K562 (cell line): ENCODE measurements at regions not wholly inside any gene's neighbourhood (a gene's known extent, or its start where the extent isn't known, plus 50 kb on each side); places are given as distances from the start of the nearest gene placed in this dataset.

Experiments used
- ATAC-seq: fragments of 200-7000 bp; cut with Tn5 transposase; 3 replicates; pipeline ENCODE4 v1.9.1; 2020; ENCODE audit warnings: moderate library complexity
- BruUV-seq: library from RNA; stranded (reverse); fragments of 400-500 nt; replicated peaks from 2 replicates; lab custom pipeline; 2021; lab: Mats Ljungman, UMichigan
- CTCF ChIA-PET: fragments of 300-600 bp; formaldehyde crosslinking; extraction: SDS; loops from one replicate; lab custom pipeline; 2021; ENCODE audit warnings: low intra/inter-chr PET ratio; lab: Yijun Ruan, JAX
- POLR2A ChIA-PET: fragments of 300-600, 350-650 bp; sonication (Branson Sonifier 250); formaldehyde crosslinking; extraction: SDS; loops from one replicate; lab custom pipeline; 2021; ENCODE audit warnings: antibody characterized with exemption, inconsistent platforms; lab: Yijun Ruan, JAX
- DNase-seq, 4 experiments: peaks; one replicate each; pipeline versions ENCODE4 v3.0.0 to v3.0.0-alpha.2; 2011 to 2018; ENCODE audit warnings: low spot score in 3 of 4, mixed read lengths in 3 of 4; ENCODE audit errors: extremely low read depth in 1 of 4
- FAIRE-seq: peaks from 2 replicates; lab custom pipeline; 2011; peaks lifted over from hg19 to GRCh38; lab: Jason Lieb, UNC
- H2AFZ ChIP-seq: 2 replicates; pipeline ENCODE4 v1.6.0; 2011; ENCODE audit warnings: low read depth, low read length, control low read depth, inconsistent platforms
- H3K27ac ChIP-seq: fragments of 200-600 bp; 3 replicates; pipeline ENCODE4 v1.8.0; 2011; ENCODE audit warnings: low read depth, mild to moderate bottlenecking, control low read depth, inconsistent platforms, low read length, moderate library complexity, mixed read lengths; ENCODE audit errors: extremely low read depth
- H3K27me3 ChIP-seq, 2 experiments: fragments of 300-600 bp in 1 of 2; 2 replicates in 1 of 2; 3 replicates in 1 of 2; pipeline versions ENCODE4 v1.6.0 to v1.8.0; 2011; ENCODE audit warnings: inconsistent platforms in 2 of 2, low read length in 2 of 2, mild to moderate bottlenecking in 1 of 2, mixed read lengths in 1 of 2, moderate library complexity in 1 of 2; ENCODE audit not compliant: control insufficient read depth in 2 of 2, insufficient read depth in 2 of 2
- H3K36me3 ChIP-seq: fragments of 300-600 bp; 3 replicates; pipeline ENCODE4 v1.8.0; 2011; ENCODE audit warnings: mild to moderate bottlenecking, low read length, inconsistent platforms; ENCODE audit not compliant: control insufficient read depth, insufficient read depth
- H3K4me1 ChIP-seq, 2 experiments: fragments of 200-600 bp in 1 of 2; replicated peaks in 1 of 2; 2 replicates in 1 of 2; 3 replicates in 1 of 2; pipeline versions ENCODE4 v1.5.1 to v1.8.0; 2011; ENCODE audit warnings: inconsistent platforms in 2 of 2, low read length in 2 of 2, mild to moderate bottlenecking in 1 of 2, mixed read lengths in 1 of 2, moderate library complexity in 1 of 2; ENCODE audit not compliant: control insufficient read depth in 2 of 2, insufficient read depth in 2 of 2
- H3K4me2 ChIP-seq: 2 replicates; pipeline ENCODE4 v1.6.1; 2011; ENCODE audit warnings: low read length, control low read depth, inconsistent platforms, mixed read lengths; ENCODE audit not compliant: insufficient read depth
- H3K4me3 ChIP-seq: fragments of 200-600 bp; sonication (generic), shearing (Covaris generic); 2 replicates; pipeline ENCODE4 v1.5.1; 2016; ENCODE audit warnings: control low read depth, inconsistent platforms
- H3K79me2 ChIP-seq: fragments of 200-600 bp; 3 replicates; pipeline ENCODE4 v1.8.0; 2011; ENCODE audit warnings: low read length, inconsistent platforms; ENCODE audit not compliant: control insufficient read depth, insufficient read depth
- H3K9ac ChIP-seq, 2 experiments: 2 replicates each; pipeline versions ENCODE4 v1.6.0 to v1.6.1; 2011; ENCODE audit warnings: low read depth in 2 of 2, low read length in 2 of 2, control low read depth in 1 of 2, inconsistent platforms in 1 of 2, mild to moderate bottlenecking in 1 of 2, mixed read lengths in 1 of 2; ENCODE audit not compliant: insufficient read depth in 1 of 2
- H3K9me1 ChIP-seq: one replicate; pipeline ENCODE4 v1.6.0; 2011; ENCODE audit warnings: inconsistent platforms, mild to moderate bottlenecking, low read length, moderate library complexity; ENCODE audit not compliant: control insufficient read depth, insufficient read depth
- H3K9me3 ChIP-seq: replicated peaks from 2 replicates; pipeline ENCODE4 v1.5.1; 2011; ENCODE audit warnings: low read depth, low read length, inconsistent platforms; ENCODE audit not compliant: control insufficient read depth, insufficient read depth
- H4K20me1 ChIP-seq: replicated peaks from 2 replicates; pipeline ENCODE4 v1.6.1; 2011; ENCODE audit warnings: low read length, inconsistent platforms, mixed read lengths; ENCODE audit not compliant: control insufficient read depth, insufficient read depth
- CREB1 ChIP-seq, 2 experiments: sonication (generic) in 1 of 2; formaldehyde crosslinking in 1 of 2; IDR thresholded peaks; 2 replicates each; pipeline versions ENCODE4 v1.6.1 to v1.8.0; 2012 to 2022; ENCODE audit warnings: inconsistent platforms in 1 of 2, mild to moderate bottlenecking in 1 of 2, missing genetic modification reagents in 1 of 2, moderate library complexity in 1 of 2
- EWSR1 ChIP-seq: fragments of 450-650 bp; IDR thresholded peaks from 2 replicates; pipeline ENCODE4 v1.6.1; 2018; ENCODE audit warnings: borderline replicate concordance, mild to moderate bottlenecking, low read depth, moderate library complexity; ENCODE audit not compliant: partially characterized antibody
- HINFP ChIP-seq: fragments of 450-650 bp; conservative IDR thresholded peaks from 2 replicates; pipeline ENCODE4 v1.6.1; 2016; ENCODE audit warnings: missing genetic modification characterization, low read depth, mild to moderate bottlenecking, control low read depth, missing compliant biosample characterization
- KLF6 ChIP-seq: fragments of 250-450 bp; sonication (Bioruptor Pico); IDR thresholded peaks from 2 replicates; pipeline ENCODE4 v1.4.0; 2020; ENCODE audit warnings: mild to moderate bottlenecking, moderate library complexity, borderline replicate concordance
- NONO ChIP-seq, 2 experiments: fragments of 200-400 bp in 1 of 2; fragments of 450-650 bp in 1 of 2; formaldehyde crosslinking in 1 of 2; IDR thresholded peaks; 2 replicates each; pipeline ENCODE4 v1.6.1; 2017; ENCODE audit warnings: low read depth in 2 of 2, mild to moderate bottlenecking in 2 of 2, moderate library complexity in 2 of 2, low read length in 1 of 2
- NUFIP1 ChIP-seq: fragments of 450-650 bp; IDR thresholded peaks from 2 replicates; pipeline ENCODE4 v1.6.1; 2018; ENCODE audit not compliant: partially characterized antibody
- TAF1 ChIP-seq: IDR thresholded peaks from 2 replicates; pipeline ENCODE4 v1.6.1; 2011; ENCODE audit warnings: mild to moderate bottlenecking, low read length, moderate library complexity; ENCODE audit not compliant: insufficient read depth, control insufficient read depth, severe bottlenecking; ENCODE audit errors: extremely low read depth
- ZC3H11A ChIP-seq: IDR thresholded peaks from 2 replicates; pipeline ENCODE4 v1.6.1; 2012; ENCODE audit warnings: low read depth, low read length, improper control_type of control experiment
- ZNF512 ChIP-seq: IDR thresholded peaks from 2 replicates; pipeline ENCODE4 v1.6.1; 2016; ENCODE audit warnings: missing genetic modification characterization, missing compliant biosample characterization
- ZNF561 ChIP-seq: fragments of 450-650 bp; formaldehyde crosslinking; conservative IDR thresholded peaks from 2 replicates; pipeline ENCODE4 v1.4.0; 2020; ENCODE audit warnings: mild to moderate bottlenecking, moderate library complexity
- WGBS: fragments of 100-300 bp; shearing (Covaris generic); methylation state at CpG from one replicate; pipeline ENCODE4 v1.1.6; 2016; ENCODE audit warnings: low coverage, mixed read lengths; ENCODE audit not compliant: insufficient coverage; ENCODE audit errors: missing lambda C conversion rate; 5-methylcytosine and 5-hydroxymethylcytosine counted together
- in situ Hi-C: fragments of 300-500 bp; cut with MboI; formaldehyde crosslinking; loops from 4 replicates; pipeline ENCODE4 v1.15.0; 2018; ENCODE audit warnings: inconsistent platforms, mixed read lengths
- intact Hi-C: fragments of 100-400 bp; cut with micrococcal nuclease; formaldehyde crosslinking; loops from 2 replicates; pipeline ENCODE4 v1.14.2; 2022

- intact Hi-C loops, result no loop called here
- TF ChIP-seq ZNF561 (no peak), NONO (IDR thresholded peaks at IDR 0.05; ENCODE audit: low read depth in 2 of 2, low read length in 1 of 2) (no peak), ZC3H11A (no peak), KLF6 (CRISPR knock-in tag) (no peak), NUFIP1 (no peak), HINFP (tag) (no peak), CREB1 (IDR thresholded peaks at IDR 0.05) (no peak), CREB1 (CRISPR knock-in tag; IDR thresholded peaks at IDR 0.05) (no peak), EWSR1 (no peak), TAF1 (no peak), ZNF512 (no peak)
These were observed 104.4 kb upstream of the LSM14A start for GRCh38 chr19:34067861-34068271.

More at GRCh38 chr19:34067861-34068271, 104.4 kb upstream of the LSM14A start:
- FAIRE-seq (no peak), DNase-seq (no peak), ATAC-seq (no peak)
- Histone ChIP-seq H3K9ac (no peak overlapping the region), H4K20me1 (peaks cover 3% of the 10 kb centered on the region; the same call in 1 of the 2 replicates), H3K4me3 (no peak overlapping the region), H3K4me2 (no peak overlapping the region), H2AFZ (no peak overlapping the region), H3K9me3 (no peaks in the 10 kb centered on the region), H3K79me2 (no peaks in the 10 kb centered on the region), H3K36me3 (no peaks in the 10 kb centered on the region), H3K4me1 (no peaks in the 10 kb centered on the region), H3K9me1 (no peaks in the 10 kb centered on the region), H3K27ac (no peak overlapping the region), H3K27me3 (peaks cover 6 to 25% of the 10 kb centered on the region in 2 experiments; a peak in 4 of 5 replicates)
- 1% methylated on average over 6 of the region's 7 CpGs for WGBS
- in situ Hi-C loops, result no loop called here
- ChIA-PET CTCF (no interaction called here), POLR2A (no interaction called here)
- no TSS peak for BruUV-seq
